Stimulated activated CD8-positive, alpha-beta memory T cell treated with anti-CD3 and anti-CD28 coated beads, Interleukin-2, amount 100 ng/mL, for 1 hour (primary cell): ENCODE measurements at regions not wholly inside any gene's neighbourhood (a gene's known extent, or its start where the extent isn't known, plus 50 kb on each side); places are given as distances from the start of the nearest gene placed in this dataset.

ENCODE experiments used
- DNase-seq, 2 donors: peaks; one replicate each; pipeline ENCODE4 v3.0.0-alpha.2; 2020; ENCODE audit warnings: low read depth in 2 of 2

DNA sequence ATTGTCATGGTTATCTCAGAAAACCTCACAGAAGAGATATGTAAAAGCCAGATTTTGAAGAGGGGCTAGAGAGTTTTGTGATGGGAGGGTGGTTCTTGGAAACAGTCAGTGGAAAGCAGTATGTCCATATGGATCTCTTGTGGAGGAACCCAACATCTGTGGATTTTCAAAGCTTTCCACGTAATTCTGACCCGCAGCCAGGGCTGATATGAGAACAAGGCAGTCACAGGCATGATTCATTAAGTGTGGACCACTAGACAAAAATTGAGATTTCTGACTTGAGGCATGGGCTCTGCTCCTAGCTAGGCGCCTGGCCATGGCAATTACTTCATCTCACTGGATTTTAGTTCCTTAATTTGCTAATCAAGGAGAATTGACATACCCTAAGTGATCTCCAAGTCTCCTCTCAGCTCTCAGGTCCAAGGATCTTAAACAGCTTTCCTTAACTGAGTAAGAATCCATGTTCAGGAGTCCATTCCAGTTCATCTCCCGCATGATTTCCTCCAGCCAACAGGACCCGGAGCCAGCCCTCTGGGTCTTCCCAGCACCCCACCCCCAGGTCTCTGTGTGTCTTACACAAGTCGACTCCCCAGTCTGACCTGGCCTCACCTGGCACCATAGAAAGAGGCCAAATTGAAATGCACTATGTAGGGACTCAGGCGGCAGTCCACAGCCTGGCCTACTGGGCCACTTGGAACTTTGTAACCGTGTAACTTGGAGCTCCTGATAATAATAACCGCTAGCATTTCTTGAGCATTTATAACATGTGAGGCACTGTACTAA lies 176.3 kb upstream of the PARP11 start:
- no peak for DNase-seq

DNA sequence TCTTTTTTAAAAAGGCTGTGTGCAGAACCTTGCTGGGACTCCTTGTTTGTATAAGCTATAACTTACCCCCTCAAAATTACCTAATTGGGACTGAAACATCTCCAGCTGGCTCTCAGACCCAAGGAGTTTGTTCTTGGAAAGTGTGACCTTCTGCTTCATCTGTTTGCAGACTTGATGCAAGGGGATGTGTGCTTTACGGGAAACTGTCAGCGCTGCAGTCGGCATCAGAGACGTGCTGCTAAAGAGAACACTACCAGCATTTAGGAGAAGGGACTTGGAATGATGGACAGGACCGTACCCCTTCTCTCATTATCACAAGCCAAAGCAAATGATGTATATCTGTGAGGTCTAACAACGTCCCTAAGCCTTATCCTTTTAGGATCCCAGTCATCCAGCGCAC lies 174.2 kb upstream of the PARP11 start:
- no peak for DNase-seq

- DNase-seq = no peak
Measured at GRCh38 chr12:4046495-4046840, 173.3 kb upstream of the PARP11 start.

- DNase-seq = no peak
Measured at GRCh38 chr12:4045786-4046494, 172.7 kb upstream of the PARP11 start.

DNA sequence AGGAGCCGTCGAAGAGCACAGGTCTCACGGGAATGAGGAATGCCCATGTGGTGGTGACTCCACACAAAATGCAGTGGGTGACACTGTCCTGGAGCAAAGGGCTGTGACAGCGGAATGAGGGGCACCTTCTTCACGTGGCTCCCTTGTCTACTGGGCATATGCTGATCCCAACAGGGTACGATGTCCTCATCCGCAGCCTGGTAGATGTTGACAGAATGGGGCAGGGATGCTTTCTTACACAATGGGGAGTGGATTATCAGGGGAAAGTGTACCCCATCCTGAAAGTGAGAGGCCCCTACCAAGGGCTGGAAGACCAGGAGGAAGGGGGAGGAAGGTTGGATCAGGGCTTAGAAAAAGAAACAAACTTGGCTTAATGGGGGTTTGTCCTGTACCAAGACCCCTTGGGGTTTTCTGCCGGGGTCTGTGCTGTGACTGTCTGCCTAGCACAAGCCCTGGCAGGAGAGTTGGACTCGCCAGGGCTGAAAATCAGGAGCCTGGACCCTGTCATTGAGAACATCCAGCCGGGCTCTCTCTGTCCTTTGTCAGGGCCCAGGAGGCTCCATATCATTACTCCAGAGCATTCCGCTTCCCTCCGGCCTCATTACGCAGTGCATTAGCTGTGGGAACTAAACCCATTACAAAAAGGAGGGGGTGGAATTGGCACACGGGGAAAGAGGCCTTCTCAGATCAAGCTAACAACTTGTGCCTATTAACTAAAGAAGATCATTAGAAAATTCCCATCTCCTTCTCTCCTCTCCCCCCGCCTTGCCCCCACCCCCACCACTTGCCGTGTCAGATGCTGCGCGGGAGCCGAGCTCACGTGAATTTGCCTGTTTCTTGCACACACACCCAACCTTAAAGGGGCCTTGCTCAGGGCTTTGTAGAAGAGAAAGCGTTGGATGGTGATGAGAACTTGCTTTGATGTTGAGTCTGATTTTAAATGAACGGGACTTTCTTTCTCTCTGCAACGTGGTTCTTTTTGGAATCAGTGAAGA lies 171.8 kb upstream of the PARP11 start:
- no peak for DNase-seq

GRCh38 chr12:4044101-4044500 lies 170.9 kb upstream of the PARP11 start:
- no peak for DNase-seq

GRCh38 chr12:4041187-4041885 lies 168.1 kb upstream of the PARP11 start:
- no peak for DNase-seq

- no peak for DNase-seq
Measured at GRCh38 chr12:4039931-4040330, 166.7 kb upstream of the PARP11 start.

DNA sequence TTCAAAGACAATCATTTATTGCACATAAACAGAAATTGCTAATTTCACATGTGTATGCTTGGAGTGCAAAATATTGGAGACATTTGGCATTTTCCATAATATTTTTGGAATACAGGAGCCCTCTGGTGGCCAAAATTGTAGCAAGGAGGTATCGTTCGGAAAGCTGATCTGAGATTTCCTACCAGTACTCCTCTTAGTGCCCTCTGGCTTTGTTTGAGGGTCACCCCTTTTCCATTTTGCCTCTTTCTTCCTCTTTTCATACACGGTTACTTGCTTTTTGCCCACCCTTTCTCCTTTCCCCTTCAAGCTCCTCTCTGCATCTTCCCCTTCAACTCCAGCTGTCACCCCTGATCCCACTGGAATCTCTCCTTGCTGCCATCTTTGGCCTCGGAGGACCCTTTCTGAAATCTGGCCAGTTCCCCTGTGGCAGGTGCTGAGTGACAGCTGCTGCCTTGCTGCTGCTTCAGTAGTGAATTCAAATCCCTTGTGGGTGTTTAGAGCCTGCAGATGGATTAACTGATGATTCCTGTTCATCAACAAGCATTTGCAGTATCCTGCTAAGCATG lies 164.6 kb upstream of the PARP11 start:
- DNase-seq = no peak

- DNase-seq = no peak
Measured at GRCh38 chr12:4036671-4037271, 163.6 kb upstream of the PARP11 start.

- DNase-seq = no peak
Measured at GRCh38 chr12:4034921-4035320, 161.7 kb upstream of the PARP11 start.

GRCh38 chr12:4032924-4033615 lies 159.9 kb upstream of the PARP11 start:
- no peak for DNase-seq

GRCh38 chr12:4031703-4032291 lies 158.6 kb upstream of the PARP11 start:
- DNase-seq = no peak

DNA sequence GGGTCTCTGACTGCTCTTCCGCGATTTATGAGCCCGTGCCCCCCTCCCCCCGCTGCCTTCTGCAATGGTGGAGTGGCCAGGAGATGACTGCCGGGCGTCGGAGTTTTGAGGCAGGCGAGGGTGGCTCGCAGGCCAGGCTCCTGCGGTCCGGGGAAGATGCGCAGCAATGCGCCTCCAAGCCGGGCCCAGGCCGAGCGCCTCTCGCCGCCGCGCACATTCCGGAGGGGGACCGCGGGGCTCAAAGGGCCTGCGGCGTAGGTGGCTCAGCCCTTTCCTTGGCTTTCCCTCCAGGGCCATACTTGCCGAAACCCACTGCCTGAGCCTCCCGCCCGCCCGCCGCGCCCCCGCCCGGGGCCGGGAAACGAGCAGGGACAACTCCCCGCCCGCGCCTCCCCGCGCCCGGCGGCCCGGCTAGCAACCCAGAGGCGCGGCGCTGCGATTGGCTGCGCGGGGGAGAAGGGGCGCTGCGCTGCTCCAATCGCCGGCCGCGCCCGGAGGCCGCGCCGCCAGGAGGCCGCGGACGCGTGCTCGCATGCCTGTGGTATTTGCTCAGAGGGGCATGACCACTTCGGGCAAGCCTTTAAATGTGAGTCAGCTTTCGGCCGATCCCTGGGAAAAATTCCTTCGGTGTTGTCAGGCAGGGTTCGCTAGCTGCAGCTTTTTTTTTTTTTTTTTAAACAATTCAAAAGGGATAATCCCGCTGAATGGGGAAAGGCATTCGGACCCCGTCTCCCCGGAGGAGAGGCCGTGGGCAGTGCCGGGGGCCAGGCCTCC lies 157.9 kb upstream of the PARP11 start:
- DNase-seq = peak; percentile 42 to 61

DNA sequence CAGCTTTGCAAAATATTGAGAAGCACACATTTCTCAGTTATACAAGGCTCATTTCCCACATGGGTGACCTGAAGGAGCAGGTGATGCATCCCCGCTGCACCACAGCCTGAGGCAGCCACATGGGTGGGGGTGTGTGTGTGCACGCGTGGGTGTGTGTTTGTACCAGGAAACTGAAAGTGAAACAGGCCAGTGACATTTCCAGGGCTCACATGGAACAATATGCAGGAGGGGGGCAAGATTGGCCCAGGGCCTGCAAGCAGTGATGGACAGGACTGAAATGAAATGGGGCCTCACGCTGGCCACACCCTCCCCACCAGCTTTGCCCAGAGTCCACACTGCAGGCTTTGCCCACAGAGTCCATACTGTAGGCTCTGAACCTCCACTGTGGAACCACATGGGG lies 154.2 kb upstream of the PARP11 start:
- peak; percentile 10 to 51 for DNase-seq

- no peak for DNase-seq
Measured at GRCh38 chr12:4026517-4026916, 153.3 kb upstream of the PARP11 start.

GRCh38 chr12:4026020-4026358 lies 152.8 kb upstream of the PARP11 start:
- no peak for DNase-seq

GRCh38 chr12:4025181-4026019 lies 152.2 kb upstream of the PARP11 start:
- DNase-seq = no peak
